ENCODE measurements at regions not wholly inside any gene's neighbourhood (a gene's known extent, or its start where the extent isn't known, plus 50 kb on each side); places are given as distances from the start of the nearest gene placed in this dataset.
"Not testable (repeated sequence)": the region's sequence is repeated elsewhere in the genome, so short reads cannot be mapped to it uniquely, and the experiment has no call there.

- H3K9ac ChIP-seq (ENCODE audit: low read length), result no peak overlapping the region
- H3K27me3 ChIP-seq (ENCODE audit: control insufficient read depth, insufficient read depth, low read length), result no peaks in the 10 kb centered on the region
- no peaks in the 10 kb centered on the region for H3K4me1 ChIP-seq (ENCODE audit: control insufficient read depth, low read depth, low read length)
- H3K9me3 ChIP-seq (ENCODE audit: control insufficient read depth, low read depth, low read length), result no peaks in the 10 kb centered on the region
- no peaks in the 10 kb centered on the region for H3K36me3 ChIP-seq (ENCODE audit: control insufficient read depth, low read depth, low read length)
- H3K27ac ChIP-seq (ENCODE audit: low read length), result no peak overlapping the region
- no peak overlapping the region for H3K4me3 ChIP-seq (ENCODE audit: low read length)
Measured at GRCh38 chr4:137430171-137430570, 102.1 kb downstream of the PCDH18 start.

- Histone ChIP-seq H3K9me3 (ENCODE audit: control insufficient read depth, low read depth, low read length) (no peaks in the 10 kb centered on the region), H3K27me3 (ENCODE audit: control insufficient read depth, insufficient read depth, low read length) (no peaks in the 10 kb centered on the region), H3K36me3 (ENCODE audit: control insufficient read depth, low read depth, low read length) (no peaks in the 10 kb centered on the region), H3K4me1 (ENCODE audit: control insufficient read depth, low read depth, low read length) (no peaks in the 10 kb centered on the region), H3K9ac (ENCODE audit: low read length) (no peak overlapping the region), H3K4me3 (ENCODE audit: low read length) (no peak overlapping the region), H3K27ac (ENCODE audit: low read length) (no peak overlapping the region)
Measured at GRCh38 chr4:137427411-137427810, 104.9 kb downstream of the PCDH18 start.

- no peaks in the 10 kb centered on the region for H3K36me3 ChIP-seq (ENCODE audit: control insufficient read depth, low read depth, low read length)
- H3K9ac ChIP-seq (ENCODE audit: low read length), result no peak overlapping the region
- no peak overlapping the region for H3K27ac ChIP-seq (ENCODE audit: low read length)
- H3K4me3 ChIP-seq (ENCODE audit: low read length), result no peak overlapping the region
- H3K4me1 ChIP-seq (ENCODE audit: control insufficient read depth, low read depth, low read length), result no peaks in the 10 kb centered on the region
- H3K27me3 ChIP-seq (ENCODE audit: control insufficient read depth, insufficient read depth, low read length), result no peaks in the 10 kb centered on the region
- H3K9me3 ChIP-seq (ENCODE audit: control insufficient read depth, low read depth, low read length), result peaks cover 2% of the 10 kb centered on the region
Measured at GRCh38 chr4:137425281-137425680, 107.0 kb downstream of the PCDH18 start.

- no peak overlapping the region for H3K27ac ChIP-seq (ENCODE audit: low read length)
- no peaks in the 10 kb centered on the region for H3K27me3 ChIP-seq (ENCODE audit: control insufficient read depth, insufficient read depth, low read length)
- no peak overlapping the region for H3K9ac ChIP-seq (ENCODE audit: low read length)
Measured at GRCh38 chr4:137422666-137423065, 109.6 kb downstream of the PCDH18 start.

GRCh38 chr4:137421796-137422195 is 110.5 kb downstream of the PCDH18 start:
- no peak overlapping the region for H3K9ac ChIP-seq (ENCODE audit: low read length)
- H3K27ac ChIP-seq (ENCODE audit: low read length), result no peak overlapping the region
- H3K36me3 ChIP-seq (ENCODE audit: control insufficient read depth, low read depth, low read length), result no peaks in the 10 kb centered on the region
- no peaks in the 10 kb centered on the region for H3K27me3 ChIP-seq (ENCODE audit: control insufficient read depth, insufficient read depth, low read length)
- no peak overlapping the region for H3K4me3 ChIP-seq (ENCODE audit: low read length)
- H3K9me3 ChIP-seq (ENCODE audit: control insufficient read depth, low read depth, low read length), result peaks cover 2% of the 10 kb centered on the region
- H3K4me1 ChIP-seq (ENCODE audit: control insufficient read depth, low read depth, low read length), result no peaks in the 10 kb centered on the region

More at GRCh38 chr4:137422666-137423065, 109.6 kb downstream of the PCDH18 start:
- no peak overlapping the region for H3K4me3 ChIP-seq (ENCODE audit: low read length)
- H3K36me3 ChIP-seq (ENCODE audit: control insufficient read depth, low read depth, low read length), result no peaks in the 10 kb centered on the region
- H3K4me1 ChIP-seq (ENCODE audit: control insufficient read depth, low read depth, low read length), result no peaks in the 10 kb centered on the region
- peaks cover 2% of the 10 kb centered on the region for H3K9me3 ChIP-seq (ENCODE audit: control insufficient read depth, low read depth, low read length)

- no peak overlapping the region for H3K9ac ChIP-seq (ENCODE audit: low read length)
- H3K27me3 ChIP-seq (ENCODE audit: control insufficient read depth, insufficient read depth, low read length), result no peaks in the 10 kb centered on the region
- H3K9me3 ChIP-seq (ENCODE audit: control insufficient read depth, low read depth, low read length), result peaks cover 2% of the 10 kb centered on the region
- H3K27ac ChIP-seq (ENCODE audit: low read length), result no peak overlapping the region
- no peaks in the 10 kb centered on the region for H3K4me1 ChIP-seq (ENCODE audit: control insufficient read depth, low read depth, low read length)
- no peaks in the 10 kb centered on the region for H3K36me3 ChIP-seq (ENCODE audit: control insufficient read depth, low read depth, low read length)
- H3K4me3 ChIP-seq (ENCODE audit: low read length), result no peak overlapping the region
Measured at GRCh38 chr4:137420901-137421396, 111.3 kb downstream of the PCDH18 start.

- Histone ChIP-seq H3K4me3 (ENCODE audit: low read length) (no peak overlapping the region), H3K27me3 (ENCODE audit: control insufficient read depth, insufficient read depth, low read length) (no peaks in the 10 kb centered on the region), H3K9me3 (ENCODE audit: control insufficient read depth, low read depth, low read length) (peaks cover 2% of the 10 kb centered on the region), H3K9ac (ENCODE audit: low read length) (no peak overlapping the region), H3K36me3 (ENCODE audit: control insufficient read depth, low read depth, low read length) (no peaks in the 10 kb centered on the region), H3K4me1 (ENCODE audit: control insufficient read depth, low read depth, low read length) (no peaks in the 10 kb centered on the region), H3K27ac (ENCODE audit: low read length) (no peak overlapping the region)
Measured at GRCh38 chr4:137417676-137418075, 114.6 kb downstream of the PCDH18 start.

- H3K4me3 ChIP-seq (ENCODE audit: low read length), result no peak overlapping the region
- no peaks in the 10 kb centered on the region for H3K9me3 ChIP-seq (ENCODE audit: control insufficient read depth, low read depth, low read length)
- no peak overlapping the region for H3K9ac ChIP-seq (ENCODE audit: low read length)
- no peak overlapping the region for H3K27ac ChIP-seq (ENCODE audit: low read length)
- peaks cover 4% of the 10 kb centered on the region for H3K4me1 ChIP-seq (ENCODE audit: control insufficient read depth, low read depth, low read length)
- no peaks in the 10 kb centered on the region for H3K27me3 ChIP-seq (ENCODE audit: control insufficient read depth, insufficient read depth, low read length)
- no peaks in the 10 kb centered on the region for H3K36me3 ChIP-seq (ENCODE audit: control insufficient read depth, low read depth, low read length)
Measured at GRCh38 chr4:137414802-137415201, 117.5 kb downstream of the PCDH18 start.

- Histone ChIP-seq H3K27me3 (ENCODE audit: control insufficient read depth, insufficient read depth, low read length) (no peaks in the 10 kb centered on the region), H3K27ac (ENCODE audit: low read length) (no peak overlapping the region), H3K9me3 (ENCODE audit: control insufficient read depth, low read depth, low read length) (no peaks in the 10 kb centered on the region), H3K4me1 (ENCODE audit: control insufficient read depth, low read depth, low read length) (peaks cover 4% of the 10 kb centered on the region), H3K9ac (ENCODE audit: low read length) (no peak overlapping the region), H3K4me3 (ENCODE audit: low read length) (no peak overlapping the region), H3K36me3 (ENCODE audit: control insufficient read depth, low read depth, low read length) (no peaks in the 10 kb centered on the region)
Measured at GRCh38 chr4:137408527-137409177, 123.6 kb downstream of the PCDH18 start.

GRCh38 chr4:137405833-137406232 is 126.5 kb downstream of the PCDH18 start:
- not testable (repeated sequence) for H3K36me3 ChIP-seq (ENCODE audit: control insufficient read depth, low read depth, low read length); H3K4me3 ChIP-seq (ENCODE audit: low read length); H3K9me3 ChIP-seq (ENCODE audit: control insufficient read depth, low read depth, low read length); H3K4me1 ChIP-seq (ENCODE audit: control insufficient read depth, low read depth, low read length); H3K9ac ChIP-seq (ENCODE audit: low read length); H3K27me3 ChIP-seq (ENCODE audit: control insufficient read depth, insufficient read depth, low read length); H3K27ac ChIP-seq (ENCODE audit: low read length)

GRCh38 chr4:137394018-137394417 is 138.3 kb downstream of the PCDH18 start:
- no peaks in the 10 kb centered on the region for H3K27me3 ChIP-seq (ENCODE audit: control insufficient read depth, insufficient read depth, low read length)
- no peak overlapping the region for H3K27ac ChIP-seq (ENCODE audit: low read length)
- no peaks in the 10 kb centered on the region for H3K9me3 ChIP-seq (ENCODE audit: control insufficient read depth, low read depth, low read length)
- no peaks in the 10 kb centered on the region for H3K36me3 ChIP-seq (ENCODE audit: control insufficient read depth, low read depth, low read length)
- no peak overlapping the region for H3K9ac ChIP-seq (ENCODE audit: low read length)
- H3K4me3 ChIP-seq (ENCODE audit: low read length), result no peak overlapping the region
- H3K4me1 ChIP-seq (ENCODE audit: control insufficient read depth, low read depth, low read length), result no peaks in the 10 kb centered on the region

GRCh38 chr4:137393044-137393443 is 139.2 kb downstream of the PCDH18 start:
- H3K36me3 ChIP-seq (ENCODE audit: control insufficient read depth, low read depth, low read length), result no peaks in the 10 kb centered on the region
- H3K9ac ChIP-seq (ENCODE audit: low read length), result no peak overlapping the region
- H3K4me1 ChIP-seq (ENCODE audit: control insufficient read depth, low read depth, low read length), result no peaks in the 10 kb centered on the region
- no peak overlapping the region for H3K27ac ChIP-seq (ENCODE audit: low read length)
- no peaks in the 10 kb centered on the region for H3K9me3 ChIP-seq (ENCODE audit: control insufficient read depth, low read depth, low read length)
- H3K4me3 ChIP-seq (ENCODE audit: low read length), result no peak overlapping the region
- no peaks in the 10 kb centered on the region for H3K27me3 ChIP-seq (ENCODE audit: control insufficient read depth, insufficient read depth, low read length)
